ENCODE measurements at regions not wholly inside any gene's neighbourhood (a gene's known extent, or its start where the extent isn't known, plus 50 kb on each side); places are given as distances from the start of the nearest gene placed in this dataset.

DNA sequence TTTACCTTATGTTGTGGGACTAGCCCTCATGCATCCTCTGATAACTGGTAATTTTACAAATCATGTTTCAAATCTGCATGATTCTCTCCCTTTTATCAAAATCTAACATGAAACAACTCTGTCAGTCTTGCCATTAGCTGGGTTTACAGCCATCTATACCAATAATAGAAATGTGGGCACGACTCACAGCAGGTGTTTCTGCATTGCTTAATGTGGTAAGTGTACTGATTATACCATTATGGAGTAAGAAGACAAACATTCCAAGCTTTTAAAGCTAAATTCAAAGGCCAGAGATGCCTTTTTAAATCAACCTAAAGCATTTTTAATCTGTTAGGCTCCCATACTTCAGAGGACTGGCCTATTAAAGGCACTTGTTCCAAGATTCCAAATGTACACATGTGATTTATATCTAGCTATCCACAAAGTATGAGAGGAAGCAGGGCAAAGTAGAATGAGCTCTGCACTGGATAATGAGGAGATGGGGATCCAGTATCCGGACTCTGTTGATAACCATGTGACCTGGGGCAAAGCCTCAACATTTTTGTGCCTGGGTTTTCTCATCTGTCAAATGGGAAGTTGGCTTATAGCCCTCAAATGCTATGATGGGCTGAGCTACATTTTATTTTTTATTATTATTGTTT lies 52.3 kb upstream of the FUT8 start:
- ChIA-PET CTCF (interaction anchor here (0.8 to 2.4 kb wide), 12 partner anchors 10 to 196 kb away, joined by 3 to 9 read pairs (median 4); no protein-coding TSS in a partner anchor), POLR2A (no interaction called here)
- DNase-seq (ENCODE audit: extremely low spot score) = no peak
- TF ChIP-seq, protein P1, sequence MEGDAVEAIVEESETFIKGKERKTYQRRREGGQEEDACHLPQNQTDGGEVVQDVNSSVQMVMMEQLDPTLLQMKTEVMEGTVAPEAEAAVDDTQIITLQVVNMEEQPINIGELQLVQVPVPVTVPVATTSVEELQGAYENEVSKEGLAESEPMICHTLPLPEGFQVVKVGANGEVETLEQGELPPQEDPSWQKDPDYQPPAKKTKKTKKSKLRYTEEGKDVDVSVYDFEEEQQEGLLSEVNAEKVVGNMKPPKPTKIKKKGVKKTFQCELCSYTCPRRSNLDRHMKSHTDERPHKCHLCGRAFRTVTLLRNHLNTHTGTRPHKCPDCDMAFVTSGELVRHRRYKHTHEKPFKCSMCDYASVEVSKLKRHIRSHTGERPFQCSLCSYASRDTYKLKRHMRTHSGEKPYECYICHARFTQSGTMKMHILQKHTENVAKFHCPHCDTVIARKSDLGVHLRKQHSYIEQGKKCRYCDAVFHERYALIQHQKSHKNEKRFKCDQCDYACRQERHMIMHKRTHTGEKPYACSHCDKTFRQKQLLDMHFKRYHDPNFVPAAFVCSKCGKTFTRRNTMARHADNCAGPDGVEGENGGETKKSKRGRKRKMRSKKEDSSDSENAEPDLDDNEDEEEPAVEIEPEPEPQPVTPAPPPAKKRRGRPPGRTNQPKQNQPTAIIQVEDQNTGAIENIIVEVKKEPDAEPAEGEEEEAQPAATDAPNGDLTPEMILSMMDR (IDR thresholded peaks at IDR 0.05; ENCODE audit: control extremely low read depth, extremely low read depth, low read depth, missing control alignments) = no peak

- TF ChIP-seq, protein P1 (IDR thresholded peaks at IDR 0.05; ENCODE audit: control extremely low read depth, extremely low read depth, low read depth, missing control alignments) = no peak
- DNase-seq (ENCODE audit: extremely low spot score) = no peak
- ChIA-PET POLR2A (no interaction called here), CTCF (interaction anchor here (1.0 to 1.4 kb wide), 5 partner anchors 9 to 133 kb away, joined by 3 to 4 read pairs (median 3); no protein-coding TSS in a partner anchor)
Observed at GRCh38 chr14:65361920-65362319, 50.6 kb upstream of the FUT8 start.
